AG08395 (cell line): ENCODE measurements at regions not wholly inside any gene's neighbourhood (a gene's known extent, or its start where the extent isn't known, plus 50 kb on each side); places are given as distances from the start of the nearest gene placed in this dataset.
A peak's percentile ranks its signal among the peaks of the same experiment; 100 is the strongest.
"Not testable (repeated sequence)": the region's sequence is repeated elsewhere in the genome, so short reads cannot be mapped to it uniquely, and the experiment has no call there.

Experiments used
- DNase-seq: peaks from one replicate; pipeline ENCODE4 v3.0.0; 2012; ENCODE audit warnings: mixed read lengths, low spot score

DNA sequence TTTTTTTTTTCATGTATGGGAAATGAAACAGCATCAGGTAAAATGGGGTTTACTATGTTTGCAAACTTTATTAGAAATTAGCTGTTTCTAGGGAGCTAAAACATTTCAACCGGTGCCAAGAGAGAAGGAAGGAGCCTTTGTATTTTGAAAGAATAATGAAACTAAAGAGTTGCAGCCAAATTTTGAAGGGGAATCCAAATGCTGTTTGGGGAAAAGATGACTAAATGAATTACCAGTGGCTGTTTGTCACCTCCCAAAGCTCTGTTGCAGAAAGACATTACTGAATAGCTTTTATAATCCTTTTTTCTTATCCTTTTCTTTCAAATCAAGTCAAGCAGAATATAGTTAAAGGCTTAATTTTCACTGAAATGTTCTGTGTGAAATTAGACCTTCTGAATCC is 591.3 kb upstream of the ADGRL2 start:
- DNase-seq, result no peak

DNA sequence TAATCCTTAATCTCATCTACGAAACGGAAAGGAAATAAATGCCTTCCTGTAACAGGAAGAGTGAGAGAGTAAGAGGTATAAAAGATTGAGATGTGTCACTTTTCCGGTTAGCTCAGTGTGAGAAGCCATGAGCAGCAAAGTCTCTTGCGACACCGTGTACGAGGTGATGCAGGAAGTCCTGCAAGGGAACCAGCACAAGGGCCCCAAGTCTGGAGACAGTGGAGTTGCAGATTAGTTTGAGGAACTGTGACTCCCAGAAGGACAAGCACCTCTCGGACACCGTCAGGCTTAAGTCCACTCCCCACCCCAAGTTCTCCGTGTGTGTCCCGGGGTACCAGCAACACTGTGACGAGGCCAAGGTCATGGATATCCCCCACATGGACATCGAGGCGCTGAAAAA is 592.3 kb upstream of the ADGRL2 start:
- no peak for DNase-seq

DNA sequence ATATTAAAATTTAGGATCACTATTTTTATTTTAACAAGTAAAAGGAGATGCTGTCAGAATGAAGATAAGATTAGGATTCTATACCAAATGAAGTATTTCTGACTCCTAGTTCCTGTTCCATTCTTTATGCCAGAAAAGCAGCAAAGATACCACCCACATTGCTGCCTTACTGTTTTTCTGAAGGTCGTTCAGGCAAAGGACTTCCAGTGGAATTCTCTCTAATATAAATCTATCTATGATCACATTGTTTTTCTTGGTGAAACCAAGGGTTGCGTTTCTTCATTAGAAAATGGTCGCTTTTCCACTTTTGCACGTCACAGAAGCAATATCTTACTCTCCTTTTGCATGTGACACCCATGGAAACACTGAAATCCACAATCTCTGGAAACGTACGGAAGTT is 594.8 kb upstream of the ADGRL2 start:
- DNase-seq, result no peak

DNA sequence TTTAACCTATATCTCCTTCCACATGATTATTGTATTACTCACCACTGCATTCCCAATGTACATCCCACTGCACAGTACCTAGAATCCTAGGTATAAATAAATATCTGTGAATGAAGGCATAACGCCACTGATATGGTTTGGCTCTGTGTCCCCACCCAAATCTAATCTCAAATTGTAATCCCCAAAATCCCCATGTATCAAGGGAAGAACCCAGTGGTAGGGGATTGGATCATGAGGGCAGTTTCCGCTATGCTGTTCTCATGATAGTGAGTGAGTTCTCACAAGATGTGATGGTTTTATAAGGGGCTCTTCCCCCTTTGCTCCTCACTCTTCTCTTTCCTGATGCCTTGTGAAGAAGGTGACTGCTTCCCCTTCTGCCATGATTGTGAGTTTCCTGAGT is 599.0 kb upstream of the ADGRL2 start:
- no peak for DNase-seq

DNA sequence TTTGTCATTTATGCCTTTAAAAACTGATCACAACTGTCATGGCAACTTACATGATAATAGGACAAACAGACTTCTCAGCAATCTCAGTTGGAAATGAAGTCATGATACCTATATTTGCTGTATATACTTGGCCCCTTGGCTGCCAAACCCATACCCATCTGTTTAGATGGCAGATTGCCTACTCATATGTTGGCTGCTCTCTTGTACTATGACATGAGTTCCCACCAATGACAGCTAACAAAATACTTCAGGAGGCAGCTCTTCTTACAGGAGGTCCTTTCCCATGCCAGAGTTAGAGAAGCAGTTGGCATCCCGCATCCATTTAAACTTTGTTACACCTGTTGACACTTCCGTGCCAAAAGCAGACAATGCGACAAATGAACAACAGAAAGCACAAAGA is 603.1 kb upstream of the ADGRL2 start:
- no peak for DNase-seq

DNA sequence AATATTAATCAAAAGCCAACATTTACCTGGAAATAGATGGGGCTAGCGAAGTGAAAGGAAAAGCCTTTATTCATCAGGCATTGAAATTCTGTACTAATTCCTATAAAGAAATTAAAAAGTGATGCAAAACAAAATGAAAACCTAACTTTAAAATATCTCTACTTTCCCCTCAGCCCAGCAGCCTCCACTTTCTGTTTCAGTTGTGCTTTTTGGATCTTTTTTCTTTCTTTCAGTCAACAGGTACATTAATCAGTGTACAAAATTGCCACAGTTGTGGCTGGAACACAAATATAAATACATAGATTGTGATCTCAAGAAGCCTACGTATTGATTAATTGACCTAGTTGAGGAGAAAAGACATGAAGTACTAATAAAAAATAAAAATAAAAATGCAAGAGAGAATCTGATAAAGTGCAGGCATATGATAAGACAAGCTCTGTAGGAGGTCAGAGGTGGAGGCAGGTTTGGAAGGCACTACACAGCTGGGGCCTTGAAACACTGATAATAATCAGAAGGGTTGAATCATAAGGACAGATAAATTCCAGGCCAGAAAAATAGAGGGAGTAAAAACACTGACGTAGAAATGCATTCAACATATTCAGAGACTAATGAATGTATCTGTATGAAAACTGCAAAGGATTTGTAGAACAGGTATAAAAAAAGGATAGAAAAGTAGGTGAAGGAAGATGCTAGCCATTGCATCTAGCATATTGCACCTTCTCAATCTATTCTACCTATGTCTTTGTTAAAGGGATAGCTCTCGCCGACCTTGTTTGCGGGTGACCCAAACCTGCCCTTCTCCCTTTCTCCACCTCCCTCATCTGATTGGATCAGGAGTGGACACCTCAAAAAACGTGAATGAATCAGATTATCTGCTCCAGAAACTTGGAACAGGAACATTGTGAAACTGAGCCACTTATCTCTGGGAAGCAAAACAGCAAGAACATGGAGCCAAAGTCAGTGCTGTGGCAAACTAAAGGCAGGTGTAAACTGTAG is 607.8 kb upstream of the ADGRL2 start:
- DNase-seq, result no peak

DNA sequence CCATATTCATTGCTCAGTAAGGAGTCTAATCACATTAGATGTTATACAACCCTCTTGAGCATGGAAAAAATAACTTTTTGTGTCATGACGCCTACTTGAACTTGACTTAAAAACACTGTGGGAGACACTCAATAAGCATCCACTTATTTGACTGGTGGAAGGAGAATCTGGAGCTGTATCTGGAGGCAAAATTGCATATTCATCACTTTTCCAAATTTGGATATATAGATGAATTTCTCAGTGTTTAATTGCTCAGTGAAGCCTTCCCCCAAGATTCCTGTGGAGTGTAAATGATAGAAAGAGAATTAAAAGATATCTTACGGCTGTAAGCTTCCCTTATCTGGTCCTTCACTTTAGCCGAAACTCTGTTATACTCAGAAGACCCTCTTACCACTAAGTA is 610.7 kb upstream of the ADGRL2 start:
- no peak for DNase-seq

DNA sequence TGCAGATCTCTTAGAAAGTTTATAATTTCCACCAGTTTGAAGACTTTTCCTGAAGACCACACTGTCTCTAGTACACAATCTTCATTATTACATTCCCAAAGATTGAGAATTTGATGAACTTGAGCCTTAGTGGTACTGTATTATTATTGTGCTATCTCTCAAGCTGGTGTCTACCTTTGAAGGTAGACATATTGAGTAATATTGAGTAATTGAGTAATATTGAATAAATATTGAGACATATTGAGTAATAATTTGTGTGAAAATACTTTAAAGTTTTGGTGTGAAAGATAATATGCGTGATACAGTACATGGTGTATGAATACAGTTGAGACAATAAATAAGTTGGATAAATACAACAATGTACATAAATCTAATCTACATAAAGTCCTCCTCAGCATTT is 613.1 kb upstream of the ADGRL2 start:
- no peak for DNase-seq

DNA sequence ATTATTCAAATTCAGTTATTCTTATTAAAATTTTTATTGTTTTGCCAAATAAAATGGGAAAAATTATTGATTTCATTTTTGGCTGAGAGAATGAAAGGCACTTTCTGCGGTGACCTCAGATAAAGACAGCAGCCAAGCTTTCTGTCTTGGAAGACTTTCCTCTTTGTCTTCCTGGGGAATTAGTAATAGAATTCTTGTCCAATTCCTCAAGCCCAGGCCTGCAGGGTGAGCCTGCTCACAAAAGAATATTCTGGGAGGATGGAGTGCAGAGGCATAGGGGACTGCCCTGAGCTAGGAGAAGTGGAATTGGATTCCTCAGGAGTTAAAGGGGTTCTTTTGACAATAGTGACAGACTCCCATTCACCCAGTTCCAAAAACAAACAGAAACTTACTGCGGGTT is 614.5 kb upstream of the ADGRL2 start:
- DNase-seq, result peak; percentile 24

DNA sequence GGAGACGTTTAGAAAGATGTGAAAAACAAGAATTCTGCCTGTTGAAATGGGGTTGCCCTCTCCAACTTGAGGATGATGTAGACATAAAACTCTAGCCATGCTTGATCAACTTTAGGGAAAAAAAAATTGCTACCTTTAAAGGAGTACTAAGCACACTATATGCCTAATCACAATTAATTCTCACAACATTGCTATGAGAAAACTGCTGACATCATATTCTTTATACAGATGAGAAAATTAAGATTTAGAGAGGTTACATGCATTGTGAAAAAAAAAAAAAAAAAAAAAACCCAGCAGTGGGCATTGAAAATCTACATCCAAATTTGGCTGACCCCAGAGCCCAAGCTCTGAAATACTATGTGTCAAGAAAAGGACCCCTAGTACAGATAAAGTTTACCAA is 617.2 kb upstream of the ADGRL2 start:
- no peak for DNase-seq

DNA sequence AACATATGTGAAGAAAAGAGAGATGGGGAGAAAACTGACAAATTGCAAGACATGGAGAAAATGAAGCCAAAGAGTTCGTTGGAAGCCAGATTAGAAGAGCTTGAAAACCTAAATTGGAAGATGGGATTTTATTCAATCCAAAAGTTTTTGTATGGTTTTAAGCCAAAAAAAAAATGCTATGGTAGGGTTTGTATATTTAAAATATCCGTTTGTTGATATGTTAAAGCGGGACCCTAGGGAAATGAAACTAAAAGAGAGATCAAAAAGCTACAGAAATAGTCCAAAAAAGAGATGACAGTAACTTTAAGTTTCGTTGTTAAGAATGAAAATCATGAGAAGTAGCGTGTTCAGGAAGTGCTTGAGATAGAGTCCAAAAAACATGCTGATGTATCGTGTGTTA is 617.7 kb upstream of the ADGRL2 start:
- DNase-seq, result no peak

DNA sequence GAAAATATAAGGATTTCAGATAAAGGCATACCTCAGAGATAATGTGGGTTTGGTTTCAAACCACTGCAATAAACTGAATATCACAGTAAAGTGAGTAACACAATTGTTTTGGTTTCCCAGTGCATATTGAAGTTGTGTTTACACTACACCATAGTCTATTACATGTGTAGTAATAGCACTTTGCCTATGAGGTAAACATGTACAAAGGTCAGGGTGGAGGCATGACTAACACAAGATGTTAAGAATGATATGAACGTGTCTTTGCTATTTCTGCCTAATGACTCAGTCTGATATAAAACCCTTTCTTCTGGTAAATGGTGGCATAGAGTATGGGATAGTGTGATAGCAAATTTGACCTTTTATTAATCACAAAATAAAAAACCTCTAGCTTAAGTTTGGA is 621.5 kb upstream of the ADGRL2 start:
- peak; percentile 43 for DNase-seq

DNA sequence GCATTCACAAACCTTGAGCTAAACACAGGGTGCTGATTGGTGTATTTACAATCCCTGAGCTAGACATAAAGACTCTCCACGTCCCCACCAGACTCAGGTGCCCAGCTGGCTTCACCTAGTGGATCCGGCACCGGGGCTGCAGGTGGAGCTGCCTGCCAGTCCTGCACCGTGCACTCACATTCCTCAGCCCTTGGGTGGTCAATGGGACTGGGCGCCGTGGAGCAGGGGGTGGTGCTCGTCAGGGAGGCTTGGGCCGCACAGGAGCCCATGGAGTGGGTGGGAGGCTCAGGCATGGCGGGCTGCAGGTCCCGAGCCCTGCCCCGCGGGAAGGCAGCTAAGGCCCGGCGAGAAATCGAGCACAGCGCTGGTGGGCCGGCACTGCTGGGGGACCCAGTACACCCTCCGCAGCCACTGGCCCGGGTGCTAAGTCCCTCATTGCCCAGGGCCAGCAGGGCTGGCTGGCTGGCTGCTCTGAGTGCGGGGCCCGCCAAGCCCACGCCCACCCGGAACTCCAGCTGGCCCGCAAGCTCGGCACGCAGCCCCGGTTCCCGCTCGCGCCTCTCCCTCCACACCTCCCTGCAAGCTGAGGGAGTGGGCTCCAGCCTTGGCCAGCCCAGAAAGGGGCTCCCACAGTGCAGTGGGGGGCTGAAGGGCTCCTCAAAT is 622.2 kb upstream of the ADGRL2 start:
- DNase-seq, result not testable (repeated sequence)

DNA sequence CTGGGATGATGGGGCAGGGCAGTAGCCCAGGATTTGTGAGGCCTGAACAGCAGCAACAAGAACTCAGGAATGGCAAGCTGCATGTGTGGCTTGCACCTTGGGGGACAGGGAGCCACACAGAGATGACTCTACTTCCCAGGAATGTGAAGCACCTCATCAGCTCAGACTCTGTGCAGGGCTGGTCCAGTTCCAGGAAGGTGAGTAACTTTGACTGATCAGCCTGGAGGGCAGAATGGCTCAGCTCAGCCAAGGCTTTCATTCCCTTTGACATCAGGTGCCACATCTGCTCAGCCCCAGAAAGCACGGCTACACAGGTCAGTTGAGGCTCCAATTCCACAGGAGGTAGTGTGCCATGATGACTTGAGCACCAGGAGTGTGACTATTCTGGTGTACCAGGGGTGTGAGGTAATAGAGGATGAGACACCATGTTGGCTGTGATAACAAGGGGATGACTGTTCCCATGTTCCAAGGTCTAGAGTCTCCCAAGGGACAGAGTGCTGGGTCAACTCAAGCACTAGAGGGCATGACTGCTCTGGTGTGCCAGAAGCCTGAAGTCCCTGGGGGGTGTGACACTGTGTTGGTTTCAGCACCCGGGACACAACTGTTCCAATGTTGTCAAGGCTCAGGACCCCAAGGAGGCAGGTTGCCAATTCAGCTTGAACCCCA is 625.8 kb upstream of the ADGRL2 start:
- peak; percentile 26 for DNase-seq

DNA sequence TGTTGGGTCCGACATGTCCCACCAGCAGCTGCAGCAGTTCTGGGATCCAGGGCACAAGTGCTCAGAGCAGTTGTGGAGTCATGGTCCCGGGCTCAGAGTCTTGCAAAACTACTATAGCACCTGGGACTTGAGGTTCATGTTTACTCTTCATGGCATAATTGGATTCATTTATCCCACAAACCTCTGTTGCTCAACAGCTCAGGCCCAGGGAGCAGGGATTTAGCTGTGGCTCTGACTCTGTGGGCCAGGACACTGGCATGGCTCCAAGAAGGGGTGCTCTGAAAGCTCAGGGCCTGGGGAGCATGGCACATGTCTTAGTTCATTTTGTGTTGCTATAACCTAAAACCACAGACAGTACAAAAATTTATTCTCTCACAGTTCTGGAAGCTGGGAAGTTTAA is 626.7 kb upstream of the ADGRL2 start:
- no peak for DNase-seq

DNA sequence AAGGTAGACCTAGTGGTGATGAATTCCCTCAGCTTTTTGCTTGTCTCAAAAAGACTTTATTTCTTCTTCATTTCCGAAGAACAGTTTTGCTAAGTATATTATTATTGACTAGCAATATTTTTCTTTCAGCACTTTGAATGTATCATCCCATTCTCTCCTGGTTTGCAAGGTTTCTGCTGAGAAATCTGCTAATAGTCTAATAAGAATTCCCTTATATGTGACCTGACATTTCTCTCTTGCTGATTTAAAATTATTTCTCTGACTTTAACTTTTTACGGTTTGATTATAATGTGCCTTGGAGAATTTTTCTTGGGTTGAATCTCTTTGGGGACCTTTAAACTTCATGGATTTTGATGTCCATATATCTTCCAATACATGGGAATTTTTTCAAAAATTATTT is 628.3 kb upstream of the ADGRL2 start:
- DNase-seq, result no peak

DNA sequence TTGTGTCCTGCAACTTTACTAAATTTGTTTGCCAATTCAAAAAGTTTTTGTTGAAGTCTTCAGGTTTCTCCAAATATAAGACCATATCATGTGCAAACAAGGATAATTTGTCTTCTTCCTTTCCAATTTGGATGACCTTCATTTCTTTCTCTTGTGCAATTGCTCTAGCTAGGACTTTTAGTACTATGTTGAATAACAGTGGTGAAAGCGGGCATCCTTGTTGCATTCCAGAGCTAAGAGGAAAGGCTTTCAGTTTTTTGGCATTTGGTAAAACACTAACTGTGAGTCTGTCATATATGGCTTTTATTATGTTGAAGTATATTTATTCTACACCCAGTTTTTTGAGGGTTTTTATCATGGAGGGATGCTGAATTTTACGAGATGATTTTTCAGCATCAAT is 630.0 kb upstream of the ADGRL2 start:
- DNase-seq, result no peak

DNA sequence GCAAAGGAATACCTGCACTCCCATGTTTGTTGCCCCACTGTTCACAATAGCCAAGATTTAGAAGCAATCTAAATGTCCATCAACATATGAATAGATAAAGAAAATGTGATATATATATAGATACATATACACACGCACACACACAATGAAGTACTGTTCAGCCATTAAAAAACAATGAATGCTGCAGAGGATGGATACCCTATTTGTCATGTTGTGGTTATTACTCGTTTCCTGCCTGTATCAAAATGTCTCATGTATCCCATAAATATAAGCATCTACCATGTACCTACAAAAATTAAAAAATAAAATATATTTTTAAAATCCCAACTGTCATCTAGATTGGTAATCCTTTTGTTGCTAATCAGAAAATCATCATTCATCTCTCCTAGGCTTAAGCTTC is 634.8 kb upstream of the ADGRL2 start:
- no peak for DNase-seq

DNA sequence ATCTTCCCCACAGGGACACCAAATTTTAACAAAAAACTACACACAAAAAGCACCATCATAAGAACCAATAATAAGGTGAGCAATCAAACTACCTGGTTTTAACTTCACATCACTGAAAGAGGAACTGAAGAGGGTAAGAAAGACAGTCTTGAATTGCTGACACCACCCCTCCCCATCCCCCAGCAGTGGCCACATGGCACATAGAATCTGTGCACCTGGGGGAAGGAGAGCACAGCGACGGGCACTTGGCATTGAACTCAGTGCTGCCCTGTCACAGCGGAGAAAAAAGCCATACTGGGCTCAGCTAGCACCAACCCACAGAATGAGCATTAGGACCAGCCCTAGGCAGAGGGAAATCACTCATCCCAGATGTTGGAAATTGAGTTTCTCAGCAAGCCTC is 640.0 kb upstream of the ADGRL2 start:
- DNase-seq, result no peak

DNA sequence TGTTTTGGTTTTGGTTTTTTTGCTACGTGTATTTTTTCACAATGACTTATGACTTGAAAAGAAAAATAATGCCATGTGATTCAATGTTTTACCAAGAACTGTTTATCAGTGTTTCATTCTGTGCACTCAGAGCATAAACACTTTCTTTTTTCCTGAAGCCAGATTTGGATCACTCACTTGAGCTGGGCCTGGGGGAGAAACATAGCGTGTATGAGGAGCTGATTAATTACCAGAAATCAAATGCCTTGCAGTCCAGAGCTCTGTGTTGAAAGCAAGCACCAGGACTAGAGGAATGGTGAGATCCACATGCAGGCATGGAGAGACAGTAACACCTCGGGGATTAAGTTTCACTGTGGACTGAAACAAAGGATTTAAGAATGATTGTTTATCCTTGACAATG is 642.1 kb upstream of the ADGRL2 start:
- peak; percentile 48 for DNase-seq

DNA sequence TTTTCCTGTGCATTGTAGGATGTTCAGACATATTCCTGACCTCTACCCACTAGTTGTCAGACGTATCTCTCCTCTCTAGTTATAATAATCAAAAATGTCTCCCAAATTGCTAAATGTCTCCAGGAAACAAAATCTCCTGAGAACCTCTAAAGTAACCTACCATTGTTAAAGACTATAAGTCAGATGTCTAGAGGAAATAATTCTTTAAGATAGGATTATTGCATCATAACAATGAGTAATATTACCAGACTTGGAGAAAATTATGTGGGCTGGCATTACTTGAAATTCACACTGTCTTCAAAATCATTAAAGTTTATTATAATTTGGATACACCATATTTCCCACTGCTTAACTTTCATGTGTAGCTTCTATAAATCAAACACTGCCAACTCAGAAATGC is 643.0 kb upstream of the ADGRL2 start:
- DNase-seq, result no peak

DNA sequence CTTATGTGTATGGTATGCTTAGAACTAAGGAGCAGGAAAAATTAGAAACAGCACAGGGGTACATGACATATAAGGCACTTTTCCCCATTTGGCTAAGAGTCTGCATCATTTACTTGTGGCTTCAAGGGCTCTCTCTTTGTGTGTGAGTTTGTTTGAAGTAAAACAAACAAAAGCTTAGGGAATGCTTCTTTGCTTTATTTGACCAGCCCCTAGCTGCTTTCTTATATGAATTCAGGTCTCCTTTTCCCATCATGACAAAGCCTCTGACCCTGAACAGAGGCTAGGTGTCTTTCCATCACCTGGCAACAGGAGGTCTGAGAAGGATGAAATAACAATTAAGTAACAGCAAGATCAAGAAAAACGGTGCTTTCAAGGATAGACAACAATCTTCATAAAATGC is 643.8 kb upstream of the ADGRL2 start:
- no peak for DNase-seq

DNA sequence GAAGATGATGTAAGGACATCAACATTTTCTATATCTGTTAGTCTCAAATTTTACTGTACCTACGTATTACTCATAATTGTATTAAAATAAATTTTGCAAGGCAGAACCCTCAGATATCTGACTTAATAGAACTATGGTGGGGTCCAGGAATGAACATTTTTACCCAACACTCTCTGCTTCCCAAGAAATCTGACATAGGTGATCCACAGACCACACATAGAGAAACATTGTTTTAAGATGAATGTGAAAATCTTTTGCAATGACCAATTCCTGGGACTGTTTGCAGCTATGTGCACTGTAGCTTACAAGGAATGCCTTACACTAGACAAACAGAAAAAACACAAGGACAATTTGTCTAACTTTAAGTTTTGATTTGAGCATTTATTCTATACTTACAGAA is 645.6 kb upstream of the ADGRL2 start:
- peak; percentile 34 for DNase-seq
